Esophagus squamous epithelium (tissue), 5 donors: ENCODE measurements at regions not wholly inside any gene's neighbourhood (a gene's known extent, or its start where the extent isn't known, plus 50 kb on each side); places are given as distances from the start of the nearest gene placed in this dataset.

Experiments
- DNase-seq: peaks from one replicate; lab custom pipeline; 2025; lab: John Stamatoyannopoulos, UW
- H3K27ac ChIP-seq, 4 donors: fragments of 200-600 bp; sonication (generic); one replicate each; pipeline ENCODE4 v1.5.1; 2016 to 2019; ENCODE audit warnings: mild to moderate bottlenecking in 1 of 4
- H3K27me3 ChIP-seq, 4 donors: fragments of 200-600 bp; sonication (generic); 1 replicate in 3 of 4; 2 replicates in 1 of 4; pipeline versions ENCODE4 v1.5.1 to v1.6.0; 2017 to 2021; ENCODE audit warnings: antibody characterized with exemption in 1 of 4
- H3K36me3 ChIP-seq, 3 donors: fragments of 200-600 bp; sonication (generic); one replicate each; pipeline ENCODE4 v1.5.1; 2016 to 2019
- H3K4me1 ChIP-seq, 3 donors: fragments of 200-600 bp; sonication (generic); one replicate each; pipeline ENCODE4 v1.5.1; 2017 to 2019
- H3K4me3 ChIP-seq, 4 donors: fragments of 200-600 bp; sonication (generic); 1 replicate in 3 of 4; 2 replicates in 1 of 4; pipeline ENCODE4 v1.5.1; 2016 to 2019; ENCODE audit warnings: mild to moderate bottlenecking in 2 of 4, moderate library complexity in 1 of 4
- H3K9me3 ChIP-seq, 3 donors: fragments of 200-600 bp; sonication (generic); one replicate each; pipeline ENCODE4 v1.5.1; 2016 to 2019
- CTCF ChIP-seq, 6 experiments: fragments of 450-650 bp in 4 of 6; fragments of 200-600 bp in 2 of 6; sonication (generic) in 2 of 6; IDR thresholded peaks; one replicate each; pipeline ENCODE4 v1.5.1; 2016 to 2019; ENCODE audit warnings: antibody characterized with exemption in 6 of 6, mild to moderate bottlenecking in 4 of 6, moderate library complexity in 4 of 6
- POLR2A ChIP-seq, 4 donors: fragments of 450-650 bp; IDR thresholded peaks; one replicate each; pipeline ENCODE4 v1.6.1; 2017; ENCODE audit warnings: antibody characterized with exemption in 4 of 4, mild to moderate bottlenecking in 4 of 4, moderate library complexity in 3 of 4
- WGBS, 2 donors: methylation state at CpG; one replicate each; pipeline ENCODE4 v1.1.5; 2018; 5-methylcytosine and 5-hydroxymethylcytosine counted together
- intact Hi-C: fragments of 100-400 bp; cut with DNase I; formaldehyde crosslinking; loops from one replicate; pipeline ENCODE4 v1.15.0; 2022
- donor health status: DM: yes; HTN: yes; CAD: no.

DNA sequence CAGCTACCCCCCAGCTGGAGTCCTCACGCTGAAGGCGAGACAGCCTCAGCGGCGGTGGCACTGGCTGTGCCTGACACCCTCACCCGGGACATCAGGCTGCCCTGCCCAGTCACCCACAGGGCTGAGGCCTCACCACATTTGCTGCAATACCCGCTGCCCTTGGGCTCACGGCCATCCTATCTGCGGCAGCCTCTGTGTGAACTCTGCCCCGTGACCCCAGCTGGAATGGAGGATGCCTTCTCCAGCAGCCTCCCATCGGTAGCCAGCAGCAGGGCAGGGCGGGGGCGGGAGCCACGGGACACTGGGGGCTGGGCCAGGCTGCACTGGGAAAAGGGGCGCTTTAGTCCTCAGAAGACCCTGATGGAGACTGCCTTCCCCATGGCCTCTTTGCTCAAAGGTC is 112.4 kb upstream of the ZBTB40 start:
- H3K27ac ChIP-seq, result no peak overlapping the region
- no peak overlapping the region for H3K4me3 ChIP-seq
- WGBS, 2 donors, result 100% methylated on average over 1 of the region's 14 CpGs; no CpG with 5 or more reads in 1 of the 2 donors
- peaks cover 0 to 80% (median 0%) of the 10 kb centered on the region in 4 donors for H3K27me3 ChIP-seq
- no peaks in the 10 kb centered on the region for H3K36me3 ChIP-seq
- peaks cover 0 to 9% (median 0%) of the 10 kb centered on the region in 3 donors for H3K4me1 ChIP-seq
- no peaks in the 10 kb centered on the region for H3K9me3 ChIP-seq
- no peak for DNase-seq
- TF ChIP-seq POLR2A (IDR thresholded peaks at IDR 0.05) (no peak), CTCF (IDR thresholded peaks at IDR 0.05) (no peak)
- intact Hi-C loops, result no loop called here

GRCh38 chr1:22340066-22340465 is 111.6 kb upstream of the ZBTB40 start:
- intact Hi-C loops, result no loop called here
- Histone ChIP-seq H3K9me3 (no peaks in the 10 kb centered on the region), H3K4me3 (no peak overlapping the region), H3K27me3 (peaks cover 0 to 89% (median 0%) of the 10 kb centered on the region in 4 donors), H3K4me1 (peaks cover 0 to 9% (median 0%) of the 10 kb centered on the region in 3 donors), H3K27ac (no peak overlapping the region), H3K36me3 (no peaks in the 10 kb centered on the region)
- no peak for DNase-seq
- TF ChIP-seq CTCF (IDR thresholded peaks at IDR 0.05) (no peak), POLR2A (IDR thresholded peaks at IDR 0.05) (no peak)
- 85 to 97% methylated on average over 3 of the region's 4 CpGs for WGBS, 2 donors

DNA sequence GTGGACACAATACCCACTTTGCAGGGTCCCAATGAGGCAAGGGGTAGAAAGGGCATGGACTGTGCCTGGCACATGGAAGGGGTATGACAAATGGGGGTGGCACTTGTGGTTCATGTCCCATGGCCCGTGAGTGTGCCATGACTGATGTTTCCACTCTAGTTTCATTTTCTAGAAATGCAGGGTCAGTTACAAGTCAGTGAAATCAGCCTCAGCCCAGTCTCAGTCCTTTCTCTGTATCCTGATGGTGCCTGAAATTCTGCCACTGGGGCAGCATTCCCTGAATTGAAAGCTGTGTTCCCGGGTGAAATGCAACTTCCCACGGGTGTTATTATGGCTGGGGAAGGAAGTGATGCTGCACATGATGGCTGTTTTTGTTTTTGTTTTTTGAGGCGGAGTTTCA is 110.8 kb upstream of the ZBTB40 start:
- TF ChIP-seq POLR2A (IDR thresholded peaks at IDR 0.05), result no peak
- TF ChIP-seq CTCF (IDR thresholded peaks at IDR 0.05), result no peak
- H3K27ac ChIP-seq, result no peak overlapping the region
- no peak overlapping the region for H3K4me3 ChIP-seq
- no peak for DNase-seq
- H3K27me3 ChIP-seq, result peaks cover 0 to 87% (median 0%) of the 10 kb centered on the region in 4 donors
- H3K4me1 ChIP-seq, result peaks cover 0 to 9% (median 0%) of the 10 kb centered on the region in 3 donors
- no peaks in the 10 kb centered on the region for H3K36me3 ChIP-seq
- WGBS, 2 donors, result 49 to 76% methylated on average over 4 of the region's 4 CpGs
- no peaks in the 10 kb centered on the region for H3K9me3 ChIP-seq
- intact Hi-C loops, result no loop called here

GRCh38 chr1:22341791-22342605 is 109.7 kb upstream of the ZBTB40 start:
- Histone ChIP-seq H3K4me3 (no peak overlapping the region), H3K9me3 (no peaks in the 10 kb centered on the region), H3K27ac (no peak overlapping the region), H3K4me1 (peaks cover 0 to 9% (median 0%) of the 10 kb centered on the region in 3 donors), H3K27me3 (peaks cover 0 to 92% (median 0%) of the 10 kb centered on the region in 4 donors), H3K36me3 (no peaks in the 10 kb centered on the region)
- intact Hi-C loops, result no loop called here
- DNase-seq, result no peak
- WGBS, 2 donors, result 15 to 33% methylated on average over 13 to 20 of the region's 28 CpGs
- TF ChIP-seq POLR2A (IDR thresholded peaks at IDR 0.05) (no peak), CTCF (IDR thresholded peaks at IDR 0.05) (no peak)

GRCh38 chr1:22342734-22343191 is 108.9 kb upstream of the ZBTB40 start:
- H3K4me3 ChIP-seq, result no peak overlapping the region
- intact Hi-C loops, result no loop called here
- no peak overlapping the region for H3K27ac ChIP-seq
- 40 to 68% methylated on average over 3 to 6 of the region's 8 CpGs for WGBS, 2 donors
- TF ChIP-seq CTCF (IDR thresholded peaks at IDR 0.05), result no peak
- no peak for TF ChIP-seq POLR2A (IDR thresholded peaks at IDR 0.05)
- DNase-seq, result no peak
- H3K9me3 ChIP-seq, result no peaks in the 10 kb centered on the region
- H3K27me3 ChIP-seq, result peaks cover 0 to 89% (median 0%) of the 10 kb centered on the region in 4 donors
- H3K4me1 ChIP-seq, result peaks cover 0 to 9% (median 0%) of the 10 kb centered on the region in 3 donors
- no peaks in the 10 kb centered on the region for H3K36me3 ChIP-seq
